Bronchial epithelial cell (primary cell): ENCODE measurements at regions not wholly inside any gene's neighbourhood (a gene's known extent, or its start where the extent isn't known, plus 50 kb on each side); places are given as distances from the start of the nearest gene placed in this dataset.

Source experiments
- DNase-seq: peaks from one replicate; pipeline ENCODE4 v3.0.0-alpha.2; 2010; ENCODE audit warnings: low read depth
- FAIRE-seq: peaks from 2 replicates; lab custom pipeline; 2011; peaks lifted over from hg19 to GRCh38; lab: Jason Lieb, UNC
- H3K27me3 ChIP-seq: 2 replicates; pipeline ENCODE4 v1.5.1; 2011; ENCODE audit warnings: low read length; ENCODE audit not compliant: control insufficient read depth, insufficient read depth
- H3K36me3 ChIP-seq: 2 replicates; pipeline ENCODE4 v1.5.1; 2011; ENCODE audit warnings: low read length; ENCODE audit not compliant: control insufficient read depth, insufficient read depth
- H3K4me3 ChIP-seq: 2 replicates; pipeline ENCODE4 v1.5.1; 2011; ENCODE audit warnings: mild to moderate bottlenecking, low read depth, low read length, control low read depth
- CTCF ChIP-seq: IDR thresholded peaks from 2 replicates; pipeline ENCODE4 v1.5.1; 2011; ENCODE audit warnings: mild to moderate bottlenecking, moderate library complexity, low read length, control low read depth, inconsistent platforms; ENCODE audit not compliant: insufficient read depth, severe bottlenecking

- no peaks in the 10 kb centered on the region for H3K27me3 ChIP-seq
- FAIRE-seq: no peak
- no peak for TF ChIP-seq CTCF
These were observed 141.9 kb upstream of the PLEKHG7 start for GRCh38 chr12:92560713-92561542.

GRCh38 chr12:92558806-92559205 lies 144.0 kb upstream of the PLEKHG7 start:
- no peak for FAIRE-seq

More at GRCh38 chr12:92560713-92561542, 141.9 kb upstream of the PLEKHG7 start:
- DNase-seq: no peak
- H3K4me3 ChIP-seq: no peak overlapping the region
- H3K36me3 ChIP-seq: no peaks in the 10 kb centered on the region

GRCh38 chr12:92558215-92558773 lies 144.5 kb upstream of the PLEKHG7 start:
- H3K36me3 ChIP-seq: no peaks in the 10 kb centered on the region
- DNase-seq: no peak
- TF ChIP-seq CTCF: no peak
- no peak for FAIRE-seq
- H3K4me3 ChIP-seq: no peak overlapping the region
- H3K27me3 ChIP-seq: no peaks in the 10 kb centered on the region

More at GRCh38 chr12:92558806-92559205, 144.0 kb upstream of the PLEKHG7 start:
- peak; percentile 54 for DNase-seq
- Histone ChIP-seq H3K36me3 (no peaks in the 10 kb centered on the region), H3K4me3 (no peak overlapping the region), H3K27me3 (no peaks in the 10 kb centered on the region)
- TF ChIP-seq CTCF: no peak

- Histone ChIP-seq H3K27me3 (no peaks in the 10 kb centered on the region), H3K36me3 (no peaks in the 10 kb centered on the region), H3K4me3 (no peak overlapping the region)
- FAIRE-seq: no peak
- no peak for DNase-seq
- no peak for TF ChIP-seq CTCF
These were observed 145.4 kb upstream of the PLEKHG7 start for GRCh38 chr12:92557422-92557724.

GRCh38 chr12:92556637-92557421 lies 146.0 kb upstream of the PLEKHG7 start:
- Histone ChIP-seq H3K27me3 (no peaks in the 10 kb centered on the region), H3K36me3 (no peaks in the 10 kb centered on the region), H3K4me3 (no peak overlapping the region)
- no peak for TF ChIP-seq CTCF
- FAIRE-seq (no peak), DNase-seq (no peak)
